ENCODE measurements at regions not wholly inside any gene's neighbourhood (a gene's known extent, or its start where the extent isn't known, plus 50 kb on each side); places are given as distances from the start of the nearest gene placed in this dataset.

- TF ChIP-seq CTCF (IDR thresholded peaks at IDR 0.05) (no peak), EP300 (IDR thresholded peaks at IDR 0.05) (peak in 3 of 4 donors; percentile 48 to 85 (median 82)), POLR2AphosphoS5 (IDR thresholded peaks at IDR 0.05) (peak in 3 of 4 donors; percentile 51 to 70 (median 67))
- Histone ChIP-seq H3K9me3 (no peaks in the 10 kb centered on the region), H3K36me3 (no peaks in the 10 kb centered on the region), H3K4me3 (no peak overlapping the region), H3K4me1 (peaks cover 0 to 49% (median 43%) of the 10 kb centered on the region in 4 donors), H3K27me3 (no peaks in the 10 kb centered on the region), H3K27ac (peak overlapping the region; percentile 63 to 83 (median 78))
- no peak for DNase-seq
- intact Hi-C loops (cut with DNase I): no loop called here
- 67 to 73% methylated on average over 5 of the region's 5 CpGs for WGBS, 2 donors
Measured at GRCh38 chr14:34235643-34236300, 226.3 kb downstream of the SPTSSA start.

- 87 to 91% methylated on average over 2 of the region's 2 CpGs for WGBS, 2 donors
- Histone ChIP-seq H3K4me3 (no peak overlapping the region), H3K36me3 (no peaks in the 10 kb centered on the region), H3K4me1 (peaks cover 0 to 49% (median 41%) of the 10 kb centered on the region in 4 donors), H3K9me3 (no peaks in the 10 kb centered on the region), H3K27me3 (no peaks in the 10 kb centered on the region), H3K27ac (peak overlapping the region in 3 of 4 donors; percentile 77 to 83 (median 80))
- no peak for TF ChIP-seq POLR2A (IDR thresholded peaks at IDR 0.05)
- no peak for TF ChIP-seq EP300 (IDR thresholded peaks at IDR 0.05)
- no peak for TF ChIP-seq POLR2AphosphoS5 (IDR thresholded peaks at IDR 0.05)
- no peak for TF ChIP-seq CTCF (IDR thresholded peaks at IDR 0.05)
- DNase-seq: no peak
- intact Hi-C loops (cut with DNase I): loop anchor here (5.0 kb wide), 1 partner anchor 68 kb away; no protein-coding TSS in a partner anchor
Measured at GRCh38 chr14:34234258-34234657, 227.8 kb downstream of the SPTSSA start.

- no peak for DNase-seq
- H3K4me3 ChIP-seq: no peak overlapping the region
- peak overlapping the region in 3 of 4 donors; percentile 77 to 83 (median 80) for H3K27ac ChIP-seq
- H3K27me3 ChIP-seq: no peaks in the 10 kb centered on the region
- TF ChIP-seq POLR2A (IDR thresholded peaks at IDR 0.05) (no peak), POLR2AphosphoS5 (IDR thresholded peaks at IDR 0.05) (no peak), EP300 (IDR thresholded peaks at IDR 0.05) (no peak), CTCF (IDR thresholded peaks at IDR 0.05) (no peak)
- WGBS, 2 donors: 93 to 100% methylated on average over 1 of the region's 1 CpG
- peaks cover 0 to 51% (median 40%) of the 10 kb centered on the region in 4 donors for H3K4me1 ChIP-seq
- H3K36me3 ChIP-seq: no peaks in the 10 kb centered on the region
- intact Hi-C loops (cut with DNase I): loop anchor here (5.0 kb wide), 1 partner anchor 69 kb away; no protein-coding TSS in a partner anchor
- H3K9me3 ChIP-seq: no peaks in the 10 kb centered on the region
Measured at GRCh38 chr14:34233619-34234018, 228.4 kb downstream of the SPTSSA start.

GRCh38 chr14:34232790-34233189 lies 229.2 kb downstream of the SPTSSA start:
- no peak for TF ChIP-seq EP300 (IDR thresholded peaks at IDR 0.05)
- no peak for TF ChIP-seq CTCF (IDR thresholded peaks at IDR 0.05)
- no peak for TF ChIP-seq POLR2A (IDR thresholded peaks at IDR 0.05)
- no peak for TF ChIP-seq POLR2AphosphoS5 (IDR thresholded peaks at IDR 0.05)
- no peaks in the 10 kb centered on the region for H3K27me3 ChIP-seq
- peak overlapping the region in 2 of 4 donors; percentile 11 to 83 for H3K27ac ChIP-seq
- 25 to 62% methylated on average over 2 of the region's 2 CpGs for WGBS, 2 donors
- peaks cover 0 to 60% (median 42%) of the 10 kb centered on the region in 4 donors for H3K4me1 ChIP-seq
- H3K36me3 ChIP-seq: no peaks in the 10 kb centered on the region
- no peak overlapping the region for H3K4me3 ChIP-seq
- intact Hi-C loops (cut with DNase I): loop anchor here (5.0 kb wide), 1 partner anchor 70 kb away; no protein-coding TSS in a partner anchor
- no peak for DNase-seq
- no peaks in the 10 kb centered on the region for H3K9me3 ChIP-seq
